HFFc6 (cell line): ENCODE measurements at regions not wholly inside any gene's neighbourhood (a gene's known extent, or its start where the extent isn't known, plus 50 kb on each side); places are given as distances from the start of the nearest gene placed in this dataset.
"Not testable (repeated sequence)": the region's sequence is repeated elsewhere in the genome, so short reads cannot be mapped to it uniquely, and the experiment has no call there.

Experiments
- DNase-seq: peaks from one replicate; pipeline ENCODE4 v3.0.0-alpha.2; 2018
- H3K27ac Mint-ChIP-seq: 2 replicates; pipeline ENCODE4 v1.8.0; 2020; ENCODE audit warnings: mild to moderate bottlenecking, mixed read lengths
- H3K27me3 Mint-ChIP-seq: 2 replicates; pipeline ENCODE4 v1.8.0; 2021; ENCODE audit warnings: mild to moderate bottlenecking, moderate library complexity, mixed read lengths; ENCODE audit not compliant: insufficient read depth
- H3K36me3 Mint-ChIP-seq: 2 replicates; pipeline ENCODE4 v1.8.0; 2021; ENCODE audit warnings: low read depth, mixed read lengths
- H3K4me1 Mint-ChIP-seq: 2 replicates; pipeline ENCODE4 v1.8.0; 2020; ENCODE audit warnings: low read depth, mixed read lengths
- H3K4me3 Mint-ChIP-seq: 2 replicates; pipeline ENCODE4 v1.8.0; 2020; ENCODE audit warnings: mild to moderate bottlenecking, moderate library complexity, mixed read lengths
- H3K9me3 Mint-ChIP-seq: 2 replicates; pipeline ENCODE4 v1.8.0; 2020; ENCODE audit warnings: mild to moderate bottlenecking, mixed read lengths
- CTCF ChIP-seq: fragments of 200-600 bp; sonication (generic); IDR thresholded peaks from 2 replicates; pipeline ENCODE4 v1.5.0; 2021; ENCODE audit warnings: antibody characterized with exemption, mild to moderate bottlenecking

- Mint-ChIP-seq H3K27me3 (no peaks in the 10 kb centered on the region), H3K4me1 (peaks cover 26% of the 10 kb centered on the region), H3K36me3 (no peaks in the 10 kb centered on the region), H3K4me3 (no peak overlapping the region), H3K9me3 (no peaks in the 10 kb centered on the region; the same call in 1 of the 2 replicates), H3K27ac (no peak overlapping the region)
- no peak for TF ChIP-seq CTCF
- no peak for DNase-seq
Observed at GRCh38 chr15:46080016-46080415, 445.2 kb downstream of the SQOR start.

GRCh38 chr15:46088486-46089445 lies 453.9 kb downstream of the SQOR start:
- TF ChIP-seq CTCF, result no peak
- peak overlapping the region; percentile 67 for H3K27ac Mint-ChIP-seq
- no peaks in the 10 kb centered on the region; the same call in 1 of the 2 replicates for H3K36me3 Mint-ChIP-seq
- H3K9me3 Mint-ChIP-seq, result peaks cover 8% of the 10 kb centered on the region
- no peak overlapping the region for H3K4me3 Mint-ChIP-seq
- DNase-seq, result peak; percentile 9
- H3K27me3 Mint-ChIP-seq, result no peaks in the 10 kb centered on the region
- peaks cover 36% of the 10 kb centered on the region for H3K4me1 Mint-ChIP-seq

- TF ChIP-seq CTCF, result no peak
- H3K27me3 Mint-ChIP-seq, result no peaks in the 10 kb centered on the region
- no peak for DNase-seq
- H3K4me3 Mint-ChIP-seq, result no peak overlapping the region
- peaks cover 36% of the 10 kb centered on the region for H3K4me1 Mint-ChIP-seq
- H3K27ac Mint-ChIP-seq, result peak overlapping the region; percentile 67; the same call in 1 of the 2 replicates
- H3K9me3 Mint-ChIP-seq, result peaks cover 8% of the 10 kb centered on the region
- H3K36me3 Mint-ChIP-seq, result no peaks in the 10 kb centered on the region; the same call in 1 of the 2 replicates
Observed at GRCh38 chr15:46089467-46089935, 454.7 kb downstream of the SQOR start.

- Mint-ChIP-seq H3K27ac (no peak overlapping the region), H3K9me3 (peaks cover 8% of the 10 kb centered on the region), H3K4me1 (peaks cover 36% of the 10 kb centered on the region), H3K36me3 (no peaks in the 10 kb centered on the region; the same call in 1 of the 2 replicates), H3K27me3 (no peaks in the 10 kb centered on the region), H3K4me3 (no peak overlapping the region; the same call in 1 of the 2 replicates)
- DNase-seq, result peak; percentile 11
- peak; percentile 81 for TF ChIP-seq CTCF
Observed at GRCh38 chr15:46091860-46092450, 457.1 kb downstream of the SQOR start.

- H3K4me3 Mint-ChIP-seq, H3K27ac Mint-ChIP-seq, DNase-seq, H3K27me3 Mint-ChIP-seq, H3K36me3 Mint-ChIP-seq, H3K4me1 Mint-ChIP-seq: not testable (repeated sequence)
- H3K9me3 Mint-ChIP-seq, result peaks cover 10% of the 10 kb centered on the region
Observed at GRCh38 chr15:46098006-46098405, 463.2 kb downstream of the SQOR start.

- no peak overlapping the region for H3K4me3 Mint-ChIP-seq
- no peaks in the 10 kb centered on the region for H3K27me3 Mint-ChIP-seq
- TF ChIP-seq CTCF, result no peak
- no peak overlapping the region for H3K27ac Mint-ChIP-seq
- DNase-seq, result no peak
- no peaks in the 10 kb centered on the region; the same call in 1 of the 2 replicates for H3K36me3 Mint-ChIP-seq
- peaks cover 1% of the 10 kb centered on the region for H3K9me3 Mint-ChIP-seq
- no peaks in the 10 kb centered on the region for H3K4me1 Mint-ChIP-seq
Observed at GRCh38 chr15:46110755-46111154, 475.9 kb downstream of the SQOR start.
